Activated naive CD4-positive, alpha-beta T cell treated with Interleukin-2 at 50 U/mL for 16 hours (primary cell): ENCODE measurements at regions not wholly inside any gene's neighbourhood (a gene's known extent, or its start where the extent isn't known, plus 50 kb on each side); places are given as distances from the start of the nearest gene placed in this dataset.

Source experiments
- DNase-seq: peaks from one replicate; pipeline ENCODE4 v3.0.0-alpha.2; 2020

GRCh38 chr5:6194261-6194875 is 184.0 kb downstream of the MED10 start:
- DNase-seq = no peak

- no peak for DNase-seq
Observed at GRCh38 chr5:6193310-6193709, 185.0 kb downstream of the MED10 start.

- no peak for DNase-seq
Observed at GRCh38 chr5:6190838-6191237, 187.5 kb downstream of the MED10 start.

- no peak for DNase-seq
Observed at GRCh38 chr5:6188976-6189375, 189.4 kb downstream of the MED10 start.

GRCh38 chr5:6188344-6188743 is 190.0 kb downstream of the MED10 start:
- no peak for DNase-seq

GRCh38 chr5:6187501-6187900 is 190.8 kb downstream of the MED10 start:
- DNase-seq = no peak

- DNase-seq = no peak
Observed at GRCh38 chr5:6185574-6185973, 192.8 kb downstream of the MED10 start.

- no peak for DNase-seq
Observed at GRCh38 chr5:6184481-6184880, 193.9 kb downstream of the MED10 start.

GRCh38 chr5:6183391-6184390 is 194.7 kb downstream of the MED10 start:
- DNase-seq = no peak

- DNase-seq = no peak
Observed at GRCh38 chr5:6182271-6182815, 196.0 kb downstream of the MED10 start.

- no peak for DNase-seq
Observed at GRCh38 chr5:6181871-6182270, 196.5 kb downstream of the MED10 start.

- DNase-seq = no peak
Observed at GRCh38 chr5:6181147-6181729, 197.1 kb downstream of the MED10 start.

- no peak for DNase-seq
Observed at GRCh38 chr5:6180231-6180872, 198.0 kb downstream of the MED10 start.

GRCh38 chr5:6178846-6179532 is 199.4 kb downstream of the MED10 start:
- no peak for DNase-seq

- DNase-seq = no peak
Observed at GRCh38 chr5:6177926-6178325, 200.4 kb downstream of the MED10 start.

- no peak for DNase-seq
Observed at GRCh38 chr5:6176102-6176693, 202.1 kb downstream of the MED10 start.

GRCh38 chr5:6175172-6175854 is 203.0 kb downstream of the MED10 start:
- no peak for DNase-seq

- no peak for DNase-seq
Observed at GRCh38 chr5:6169660-6170059, 208.7 kb downstream of the MED10 start.

GRCh38 chr5:6166698-6167394 is 211.5 kb downstream of the MED10 start:
- DNase-seq = no peak

- DNase-seq = no peak
Observed at GRCh38 chr5:6163913-6164312, 214.4 kb downstream of the MED10 start.

- no peak for DNase-seq
Observed at GRCh38 chr5:6162175-6162574, 216.2 kb downstream of the MED10 start.
